ENCODE measurements at regions not wholly inside any gene's neighbourhood (a gene's known extent, or its start where the extent isn't known, plus 50 kb on each side); places are given as distances from the start of the nearest gene placed in this dataset.

DNA sequence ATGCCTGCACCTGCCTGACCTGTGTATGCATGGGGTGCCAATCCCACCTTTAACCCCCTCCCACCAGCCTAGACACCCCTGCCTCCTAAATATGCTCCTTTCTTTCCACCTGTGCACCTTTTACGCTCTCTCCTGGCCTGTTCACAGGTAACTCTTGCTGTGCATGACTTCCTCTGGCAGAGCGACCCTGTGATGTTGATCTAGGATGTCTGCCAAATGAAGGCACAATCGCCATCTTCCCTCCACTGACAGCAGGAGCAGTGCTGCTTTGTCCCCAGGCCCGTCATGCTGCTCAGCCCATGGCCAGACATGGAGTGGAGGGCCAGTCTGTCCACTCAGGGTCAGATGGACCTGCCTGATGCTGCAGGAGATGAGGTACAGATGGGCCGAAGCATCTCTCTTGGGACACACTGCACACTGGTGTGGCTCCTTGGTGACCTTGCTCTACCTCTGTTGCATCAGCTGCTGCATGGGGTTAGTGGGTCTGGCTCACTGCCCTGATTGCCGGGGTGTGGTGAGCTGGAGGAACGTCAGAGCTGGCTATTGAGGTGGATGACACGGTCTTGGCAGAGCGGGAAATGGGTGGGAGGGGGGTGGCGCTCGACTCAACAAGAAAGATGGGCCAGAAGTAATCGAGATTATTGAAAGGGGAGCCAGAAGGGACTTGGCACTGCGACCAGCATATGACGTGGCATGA is 101.7 kb upstream of the PITX1 start:
- no peaks in the 10 kb centered on the region for H3K9me1 ChIP-seq (replicated peaks; ENCODE audit: control insufficient read depth, extremely low read depth, insufficient read depth, low read length)
- H3K27ac ChIP-seq (ENCODE audit: insufficient read depth, low read depth, low read length) = no peak overlapping the region
- H3K4me3 ChIP-seq (replicated peaks in 1 of 3; ENCODE audit: insufficient read depth in 1 of 3, low read depth in 1 of 3, low read length in 3 of 3) = no peak overlapping the region
- intact Hi-C loops (cut with micrococcal nuclease) (no loop called here), dilution Hi-C loops (cut with MboI; ENCODE audit: extremely low pct_ligation_motif_present, low sequenced_read_pairs) (no loop called here)
- TF ChIP-seq, protein P1, sequence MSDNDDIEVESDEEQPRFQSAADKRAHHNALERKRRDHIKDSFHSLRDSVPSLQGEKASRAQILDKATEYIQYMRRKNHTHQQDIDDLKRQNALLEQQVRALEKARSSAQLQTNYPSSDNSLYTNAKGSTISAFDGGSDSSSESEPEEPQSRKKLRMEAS (IDR thresholded peaks at IDR 0.05; ENCODE audit: insufficient read depth, insufficient read length) = no peak
- TF ChIP-seq POLR2AphosphoS5 (IDR thresholded peaks at IDR 0.05; ENCODE audit: insufficient read depth, low read depth, low read length) = no peak
- no peak for TF ChIP-seq MYC (IDR thresholded peaks at IDR 0.05; ENCODE audit: low read depth, low read length)
- no peak for TF ChIP-seq JUN (IDR thresholded peaks at IDR 0.05; ENCODE audit: borderline replicate concordance, insufficient read depth, insufficient read length, low read depth)
- TF ChIP-seq, protein P2, sequence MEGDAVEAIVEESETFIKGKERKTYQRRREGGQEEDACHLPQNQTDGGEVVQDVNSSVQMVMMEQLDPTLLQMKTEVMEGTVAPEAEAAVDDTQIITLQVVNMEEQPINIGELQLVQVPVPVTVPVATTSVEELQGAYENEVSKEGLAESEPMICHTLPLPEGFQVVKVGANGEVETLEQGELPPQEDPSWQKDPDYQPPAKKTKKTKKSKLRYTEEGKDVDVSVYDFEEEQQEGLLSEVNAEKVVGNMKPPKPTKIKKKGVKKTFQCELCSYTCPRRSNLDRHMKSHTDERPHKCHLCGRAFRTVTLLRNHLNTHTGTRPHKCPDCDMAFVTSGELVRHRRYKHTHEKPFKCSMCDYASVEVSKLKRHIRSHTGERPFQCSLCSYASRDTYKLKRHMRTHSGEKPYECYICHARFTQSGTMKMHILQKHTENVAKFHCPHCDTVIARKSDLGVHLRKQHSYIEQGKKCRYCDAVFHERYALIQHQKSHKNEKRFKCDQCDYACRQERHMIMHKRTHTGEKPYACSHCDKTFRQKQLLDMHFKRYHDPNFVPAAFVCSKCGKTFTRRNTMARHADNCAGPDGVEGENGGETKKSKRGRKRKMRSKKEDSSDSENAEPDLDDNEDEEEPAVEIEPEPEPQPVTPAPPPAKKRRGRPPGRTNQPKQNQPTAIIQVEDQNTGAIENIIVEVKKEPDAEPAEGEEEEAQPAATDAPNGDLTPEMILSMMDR (IDR thresholded peaks at IDR 0.05; ENCODE audit: extremely low read depth in 1 of 2, insufficient read depth in 1 of 2, low read depth in 1 of 2, low read length in 2 of 2) = no peak
- TF ChIP-seq FOS (IDR thresholded peaks at IDR 0.05; ENCODE audit: borderline replicate concordance, insufficient read depth, low read length) = no peak
- no peak for TF ChIP-seq POLR2A (IDR thresholded peaks at IDR 0.05; ENCODE audit: low read depth, low read length)
- no peak for TF ChIP-seq GATA2 (IDR thresholded peaks at IDR 0.05; ENCODE audit: insufficient read depth, insufficient read length, low read depth, low read length)
- TF ChIP-seq EZH2 (IDR thresholded peaks at IDR 0.05; ENCODE audit: borderline replicate concordance, low read depth, low read length, severe bottlenecking) = no peak
- H4K20me1 ChIP-seq (replicated peaks; ENCODE audit: control insufficient read depth, extremely low read depth, insufficient read depth, low read length) = no peaks in the 10 kb centered on the region
- no peak overlapping the region for H3K4me2 ChIP-seq (ENCODE audit: insufficient read depth, low read length)
- H3K4me1 ChIP-seq (ENCODE audit: control insufficient read depth, extremely low read depth, insufficient read depth, low read length) = no peaks in the 10 kb centered on the region
- ChIA-PET CTCF (no interaction called here), POLR2A (no interaction called here)
- H3K79me2 ChIP-seq (ENCODE audit: control insufficient read depth, insufficient read depth, low read length) = no peaks in the 10 kb centered on the region
- H3K9me3 ChIP-seq (replicated peaks; ENCODE audit: control insufficient read depth, insufficient read depth, low read length) = no peaks in the 10 kb centered on the region
- H3K36me3 ChIP-seq (ENCODE audit: control insufficient read depth in 2 of 2, extremely low read depth in 1 of 2, insufficient read depth in 2 of 2, low read length in 2 of 2) = no peaks in the 10 kb centered on the region
- peaks cover 0 to 6% of the 10 kb centered on the region in 2 experiments for H3K27me3 ChIP-seq (ENCODE audit: control insufficient read depth in 2 of 2, insufficient read depth in 2 of 2, low read length in 2 of 2)
- DNase-seq (ENCODE audit: low read depth, low spot score) (no peak), FAIRE-seq (no peak)
- H2AFZ ChIP-seq (ENCODE audit: low read depth, low read length) = no peak overlapping the region
- BruUV-seq (replicated peaks) = no TSS peak
- no peak overlapping the region for H3K9ac ChIP-seq (replicated peaks; ENCODE audit: extremely low read depth, insufficient read depth, low read length)
